Loucy (cell line): ENCODE measurements at regions not wholly inside any gene's neighbourhood (a gene's known extent, or its start where the extent isn't known, plus 50 kb on each side); places are given as distances from the start of the nearest gene placed in this dataset.

Experiments
- H2AFZ ChIP-seq: fragments of 200-600 bp; sonication (generic); 2 replicates; pipeline ENCODE4 v1.6.0; 2016; ENCODE audit warnings: antibody characterized with exemption, mild to moderate bottlenecking, low read length, moderate library complexity
- H3F3A ChIP-seq: fragments of 200-600 bp; 2 replicates; pipeline ENCODE4 v1.6.0; 2016; ENCODE audit warnings: antibody characterized with exemption, low read depth, mild to moderate bottlenecking
- H3K27me3 ChIP-seq: fragments of 200-600 bp; sonication (generic); 2 replicates; pipeline ENCODE4 v1.6.1; 2014; ENCODE audit warnings: low read length, mild to moderate bottlenecking; ENCODE audit not compliant: insufficient read depth, poor library complexity, severe bottlenecking
- H3K36me3 ChIP-seq: fragments of 200-600 bp; sonication (generic); 2 replicates; pipeline ENCODE4 v1.6.1; 2016; ENCODE audit warnings: low read length; ENCODE audit not compliant: insufficient read depth
- H3K4me1 ChIP-seq: fragments of 200-600 bp; sonication (generic); 2 replicates; pipeline ENCODE4 v1.5.1; 2014; ENCODE audit warnings: low read length, mild to moderate bottlenecking; ENCODE audit not compliant: insufficient read depth, poor library complexity, severe bottlenecking
- H3K4me2 ChIP-seq: fragments of 200-600 bp; sonication (generic); 2 replicates; pipeline ENCODE4 v1.6.0; 2014; ENCODE audit warnings: antibody characterized with exemption, low read length, low read depth, mild to moderate bottlenecking; ENCODE audit not compliant: poor library complexity, severe bottlenecking
- H3K4me3 ChIP-seq: fragments of 200-600 bp; sonication (generic); 2 replicates; pipeline ENCODE4 v1.5.1; 2014; ENCODE audit warnings: low read length, mild to moderate bottlenecking, mixed read lengths; ENCODE audit not compliant: poor library complexity, severe bottlenecking
- H3K79me2 ChIP-seq: fragments of 200-600 bp; sonication (generic); 2 replicates; pipeline ENCODE4 v1.6.1; 2014; ENCODE audit warnings: low read length; ENCODE audit not compliant: insufficient read depth
- H3K9ac ChIP-seq: fragments of 200-600 bp; sonication (generic); 2 replicates; pipeline ENCODE4 v1.6.0; 2014; ENCODE audit warnings: mild to moderate bottlenecking, low read depth, low read length, moderate library complexity; ENCODE audit not compliant: poor library complexity, severe bottlenecking
- H3K9me2 ChIP-seq: fragments of 200-600 bp; sonication (generic); replicated peaks from 2 replicates; pipeline ENCODE4 v1.6.1; 2016; ENCODE audit warnings: low read depth, low read length, mixed read lengths
- H3K9me3 ChIP-seq: fragments of 200-600 bp; sonication (generic); 2 replicates; pipeline ENCODE4 v1.6.1; 2014; ENCODE audit warnings: mild to moderate bottlenecking, antibody characterized with exemption, low read length, low read depth; ENCODE audit not compliant: insufficient read depth
- H4K20me1 ChIP-seq: fragments of 200-600 bp; sonication (generic); 2 replicates; pipeline ENCODE4 v1.6.0; 2014; ENCODE audit warnings: antibody characterized with exemption, low read length, mild to moderate bottlenecking; ENCODE audit not compliant: insufficient read depth, poor library complexity, severe bottlenecking
- CTCF ChIP-seq: fragments of 200-600 bp; sonication (generic); conservative IDR thresholded peaks from 2 replicates; pipeline ENCODE4 v1.5.1; 2014; ENCODE audit warnings: mild to moderate bottlenecking, antibody characterized with exemption, low read length
- EZH2phosphoT487 ChIP-seq: fragments of 200-600 bp; IDR thresholded peaks from 2 replicates; pipeline ENCODE4 v1.6.1; 2018; ENCODE audit warnings: antibody characterized with exemption, mild to moderate bottlenecking, moderate library complexity, borderline replicate concordance

DNA sequence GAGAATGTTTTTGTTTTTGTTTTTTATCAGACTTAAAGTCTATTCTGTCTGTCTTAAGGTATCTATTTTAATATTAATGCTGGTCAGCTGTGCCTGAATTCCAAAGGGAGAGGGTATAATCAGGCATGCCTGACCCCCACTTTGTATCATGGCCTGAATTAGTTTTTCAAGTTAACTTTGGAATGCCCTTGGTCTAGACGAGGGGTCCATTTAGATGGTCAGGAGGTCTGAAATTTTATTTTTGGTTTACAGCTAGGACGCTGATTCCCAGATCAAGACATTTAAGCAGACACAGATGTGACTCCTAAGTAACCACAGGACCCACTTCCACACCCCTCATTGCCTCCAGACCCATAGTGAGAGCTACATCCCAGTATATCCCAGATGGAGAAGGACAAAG, 189.5 kb downstream of the ARHGAP12 start:
- no peak for TF ChIP-seq CTCF
- TF ChIP-seq EZH2phosphoT487: no peak
- Histone ChIP-seq H3K4me3 (no peak overlapping the region), H3K9ac (no peak overlapping the region), H3K9me3 (no peaks in the 10 kb centered on the region; the same call in 1 of the 2 replicates), H3K4me1 (no peaks in the 10 kb centered on the region), H3K36me3 (no peaks in the 10 kb centered on the region), H3K4me2 (no peak overlapping the region), H3K79me2 (no peaks in the 10 kb centered on the region), H2AFZ (no peak overlapping the region), H3K9me2 (no peaks in the 10 kb centered on the region), H3F3A (no peaks in the 10 kb centered on the region), H4K20me1 (no peaks in the 10 kb centered on the region), H3K27me3 (no peaks in the 10 kb centered on the region)

DNA sequence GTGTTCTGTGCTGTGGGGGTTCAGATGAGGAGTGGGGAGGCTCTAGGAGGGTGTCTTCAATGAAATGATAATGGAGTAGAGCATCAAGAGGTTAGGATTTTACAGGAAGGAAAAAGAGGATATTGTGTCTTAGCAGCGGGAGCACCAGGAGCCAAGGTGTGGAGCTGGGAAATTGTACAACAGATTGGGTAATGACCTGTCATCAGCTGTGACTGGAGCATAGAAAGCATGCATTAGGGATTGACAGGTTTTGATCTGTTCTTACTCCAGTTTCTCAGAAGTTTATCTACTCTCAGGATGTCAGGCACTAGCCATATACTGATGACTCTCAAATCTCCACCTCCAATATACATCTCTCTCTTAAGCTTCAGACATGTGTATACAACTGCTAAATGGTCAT, 196.9 kb downstream of the ARHGAP12 start:
- Histone ChIP-seq H3K4me3 (no peak overlapping the region), H3F3A (no peaks in the 10 kb centered on the region), H3K36me3 (no peaks in the 10 kb centered on the region), H3K4me2 (no peak overlapping the region), H3K9ac (no peak overlapping the region), H3K27me3 (peaks cover 15% of the 10 kb centered on the region), H4K20me1 (no peaks in the 10 kb centered on the region), H2AFZ (no peak overlapping the region), H3K9me3 (no peaks in the 10 kb centered on the region; the same call in 1 of the 2 replicates), H3K79me2 (no peaks in the 10 kb centered on the region), H3K9me2 (no peaks in the 10 kb centered on the region), H3K4me1 (no peaks in the 10 kb centered on the region)
- TF ChIP-seq EZH2phosphoT487 (no peak), CTCF (no peak)

- Histone ChIP-seq H4K20me1 (no peaks in the 10 kb centered on the region), H2AFZ (no peak overlapping the region), H3K27me3 (peaks cover 15% of the 10 kb centered on the region), H3K9me3 (no peaks in the 10 kb centered on the region; the same call in 1 of the 2 replicates), H3K4me3 (no peak overlapping the region), H3K79me2 (no peaks in the 10 kb centered on the region), H3K36me3 (no peaks in the 10 kb centered on the region), H3K4me2 (no peak overlapping the region), H3K4me1 (no peaks in the 10 kb centered on the region), H3K9ac (no peak overlapping the region), H3F3A (no peaks in the 10 kb centered on the region), H3K9me2 (no peaks in the 10 kb centered on the region)
- TF ChIP-seq CTCF (no peak), EZH2phosphoT487 (no peak)
Observed at GRCh38 chr10:31730776-31731175, 197.9 kb downstream of the ARHGAP12 start.
